HG03095 (cell line): ENCODE measurements at regions not wholly inside any gene's neighbourhood (a gene's known extent, or its start where the extent isn't known, plus 50 kb on each side); places are given as distances from the start of the nearest gene placed in this dataset.
"Not testable (repeated sequence)": the region's sequence is repeated elsewhere in the genome, so short reads cannot be mapped to it uniquely, and the experiment has no call there.

ENCODE experiments used
- ATAC-seq: cut with Tn5 transposase; IDR thresholded peaks from one replicate; pipeline ENCODE4 v1.9.1; 2021; ENCODE audit warnings: moderate library complexity; ENCODE audit not compliant: unreplicated experiment

- no peak for ATAC-seq
These were observed 1427.3 kb downstream of the CDH8 start for GRCh38 chr16:60608971-60609370.

GRCh38 chr16:60605652-60606051, 1430.6 kb downstream of the CDH8 start:
- ATAC-seq: not testable (repeated sequence)

- no peak for ATAC-seq
These were observed 1431.1 kb downstream of the CDH8 start for GRCh38 chr16:60605176-60605575.

- no peak for ATAC-seq
These were observed 1449.7 kb downstream of the CDH8 start for GRCh38 chr16:60586493-60586892.

- ATAC-seq: no peak
These were observed 1453.7 kb downstream of the CDH8 start for GRCh38 chr16:60582528-60582927.

GRCh38 chr16:60566901-60567300, 1469.3 kb downstream of the CDH8 start:
- ATAC-seq: no peak

GRCh38 chr16:60564588-60564987, 1471.7 kb downstream of the CDH8 start:
- ATAC-seq: no peak

- ATAC-seq: no peak
These were observed 1473.1 kb downstream of the CDH8 start for GRCh38 chr16:60563166-60563565.

GRCh38 chr16:60558936-60559335, 1477.3 kb downstream of the CDH8 start:
- no peak for ATAC-seq

GRCh38 chr16:60553090-60553757, 1483.0 kb downstream of the CDH8 start:
- ATAC-seq: no peak

- ATAC-seq: no peak
These were observed 1494.7 kb downstream of the CDH8 start for GRCh38 chr16:60541535-60541934.

GRCh38 chr16:60510941-60511340, 1525.3 kb downstream of the CDH8 start:
- no peak for ATAC-seq

GRCh38 chr16:60510208-60510607, 1526.0 kb downstream of the CDH8 start:
- ATAC-seq: no peak

- no peak for ATAC-seq
These were observed 1545.0 kb downstream of the CDH8 start for GRCh38 chr16:60491273-60491672.

GRCh38 chr16:60485872-60486489, 1550.3 kb downstream of the CDH8 start:
- no peak for ATAC-seq

- no peak for ATAC-seq
These were observed 1551.3 kb downstream of the CDH8 start for GRCh38 chr16:60484901-60485300.

- no peak for ATAC-seq
These were observed 1554.6 kb downstream of the CDH8 start for GRCh38 chr16:60481591-60481990.

GRCh38 chr16:60478810-60479209, 1557.4 kb downstream of the CDH8 start:
- no peak for ATAC-seq

GRCh38 chr16:60463986-60464385, 1572.3 kb downstream of the CDH8 start:
- no peak for ATAC-seq

GRCh38 chr16:60459463-60459862, 1576.8 kb downstream of the CDH8 start:
- ATAC-seq: no peak

- no peak for ATAC-seq
These were observed 1578.0 kb downstream of the CDH8 start for GRCh38 chr16:60458255-60458654.

GRCh38 chr16:60452646-60453045, 1583.6 kb downstream of the CDH8 start:
- no peak for ATAC-seq

- no peak for ATAC-seq
These were observed 1597.3 kb downstream of the CDH8 start for GRCh38 chr16:60438894-60439293.
